GM19035 (cell line): ENCODE measurements at regions not wholly inside any gene's neighbourhood (a gene's known extent, or its start where the extent isn't known, plus 50 kb on each side); places are given as distances from the start of the nearest gene placed in this dataset.

Source experiments
- ATAC-seq: cut with Tn5 transposase; IDR thresholded peaks from one replicate; pipeline ENCODE4 v1.9.1; 2021; ENCODE audit not compliant: unreplicated experiment

DNA sequence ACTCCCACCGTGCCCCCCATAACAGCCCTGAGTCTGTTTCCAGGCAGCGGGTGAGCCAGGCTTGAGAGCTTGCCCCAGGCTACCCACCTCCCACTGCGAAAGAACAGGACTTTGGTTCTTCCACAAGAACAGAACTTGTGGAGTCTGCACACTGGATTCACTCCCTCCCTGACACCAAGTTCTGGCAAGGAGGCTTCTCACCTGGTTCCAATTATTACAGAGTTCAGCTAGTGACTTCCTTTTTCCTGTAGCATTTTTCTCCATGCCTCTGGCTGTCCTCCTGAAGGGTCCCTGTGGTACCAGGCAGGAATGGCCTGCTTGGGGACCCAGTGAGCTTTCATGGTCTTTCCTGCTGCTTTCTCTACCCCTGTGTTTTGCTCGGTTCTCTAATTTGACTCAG, 208.6 kb upstream of the SFRP2 start:
- no peak for ATAC-seq

DNA sequence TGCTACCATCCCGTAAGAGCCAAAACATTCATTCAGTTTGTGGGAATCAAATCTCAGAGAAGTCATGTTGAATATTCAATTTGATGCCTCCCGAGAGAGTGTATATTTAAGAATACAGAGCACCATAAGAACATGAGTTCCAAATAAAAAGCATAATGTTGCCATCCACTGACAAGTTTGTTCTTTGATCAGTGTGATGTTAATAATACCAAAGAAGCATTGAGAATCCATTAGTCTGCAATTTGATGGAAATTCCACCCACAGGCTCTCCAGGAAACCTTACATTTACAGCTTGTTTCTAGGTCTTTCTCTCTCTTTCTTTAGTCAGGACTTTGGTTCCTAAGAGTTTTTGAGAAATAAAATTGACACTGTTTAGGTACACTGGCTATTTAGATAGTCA, 200.6 kb upstream of the SFRP2 start:
- ATAC-seq: no peak

DNA sequence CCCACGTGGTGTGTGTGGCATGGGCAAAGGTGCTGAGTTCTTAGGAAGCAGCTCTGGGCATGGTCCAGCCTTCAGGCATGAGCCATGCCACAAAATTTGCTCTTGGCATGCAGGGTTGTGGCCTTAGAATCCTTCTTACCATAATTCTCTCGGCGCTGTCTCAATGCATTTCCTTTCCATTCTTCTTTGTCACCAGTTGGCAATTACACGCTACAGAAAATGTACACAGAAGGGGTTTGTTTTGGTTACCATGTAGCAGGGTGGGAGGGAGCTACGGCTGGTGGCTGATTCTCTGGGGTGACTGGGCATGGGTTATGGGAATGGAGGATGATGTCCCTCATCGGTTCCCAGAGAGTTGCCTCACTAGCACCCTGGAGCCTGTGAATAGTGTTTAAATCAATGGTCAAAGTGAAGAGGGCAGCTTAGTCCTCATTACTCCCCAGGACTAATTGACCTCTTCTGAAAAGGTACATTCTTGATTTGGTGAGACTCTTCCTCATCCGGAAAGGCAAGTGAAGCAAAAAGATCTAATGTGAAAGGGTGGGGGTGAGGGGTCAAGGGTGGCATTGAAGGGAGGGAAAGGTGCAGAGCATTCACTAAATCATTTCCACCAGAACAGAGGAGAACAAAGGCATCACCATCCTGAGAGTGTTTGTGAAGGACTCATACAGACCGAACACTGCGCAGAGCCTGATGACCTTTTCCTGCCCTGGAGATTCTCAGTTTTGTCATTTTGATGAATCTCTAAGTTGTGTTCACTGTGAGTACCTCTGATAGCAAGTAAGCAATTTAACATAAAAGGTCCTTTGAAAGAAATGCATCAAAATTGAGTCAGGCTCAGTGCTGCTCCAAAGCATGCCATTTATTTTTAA, 199.8 kb upstream of the SFRP2 start:
- ATAC-seq: no peak

DNA sequence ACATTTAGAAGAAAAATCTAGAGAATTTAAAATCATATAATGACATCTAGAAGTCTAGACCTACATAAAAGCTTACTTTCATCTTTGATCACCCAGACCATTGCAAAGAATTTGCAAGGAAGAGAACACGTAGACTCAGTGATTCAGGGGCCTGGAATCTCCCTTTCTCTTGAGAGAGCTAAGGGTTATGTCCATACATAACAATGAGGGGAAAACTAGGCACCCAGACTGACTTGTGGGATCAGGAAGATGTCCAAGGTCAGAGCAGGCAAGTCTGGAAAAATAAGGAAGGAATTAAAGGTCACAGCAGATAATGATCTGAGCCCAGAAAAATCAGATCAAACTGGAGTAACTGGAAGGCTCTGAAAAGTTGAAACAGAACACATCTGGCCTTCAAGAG, 198.4 kb upstream of the SFRP2 start:
- ATAC-seq: no peak

DNA sequence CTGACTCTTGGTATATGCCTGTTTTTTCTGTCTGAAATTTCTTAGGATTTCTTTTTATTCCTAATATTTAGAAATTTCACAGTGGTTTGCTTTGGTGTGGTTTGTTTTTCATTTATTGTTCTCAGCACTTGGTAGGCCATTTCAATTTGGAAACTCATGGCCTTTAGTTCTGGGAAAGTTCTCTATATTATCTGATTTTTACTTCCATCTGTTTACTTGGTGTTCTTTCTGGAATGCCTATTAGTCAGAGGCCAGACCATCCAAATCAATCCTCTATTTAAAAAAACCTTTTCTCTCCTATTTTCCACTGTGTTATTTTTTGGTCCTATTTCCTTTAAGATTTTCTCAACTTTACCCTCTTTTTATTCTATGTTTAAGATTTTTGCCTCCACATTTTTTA, 188.1 kb upstream of the SFRP2 start:
- no peak for ATAC-seq

DNA sequence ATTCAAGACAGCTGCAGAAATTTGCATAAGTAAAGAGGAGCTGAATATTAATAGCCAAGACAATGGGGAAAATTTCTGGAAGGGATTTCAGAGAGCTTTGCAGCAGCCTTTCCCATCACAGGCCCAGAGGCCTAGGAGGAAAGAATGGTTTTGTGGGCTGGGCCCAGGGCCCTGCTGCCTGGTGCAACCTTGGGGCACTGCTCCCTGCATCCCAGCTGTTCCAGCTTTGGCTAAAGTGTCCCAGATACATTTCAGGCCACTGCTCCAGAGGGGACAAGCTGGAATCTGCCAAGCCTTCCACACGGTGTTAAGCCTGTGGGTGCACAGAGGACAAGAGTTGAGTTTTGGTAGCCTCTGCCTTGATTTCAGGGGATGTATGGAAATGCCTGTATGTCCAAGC, 185.6 kb upstream of the SFRP2 start:
- no peak for ATAC-seq

DNA sequence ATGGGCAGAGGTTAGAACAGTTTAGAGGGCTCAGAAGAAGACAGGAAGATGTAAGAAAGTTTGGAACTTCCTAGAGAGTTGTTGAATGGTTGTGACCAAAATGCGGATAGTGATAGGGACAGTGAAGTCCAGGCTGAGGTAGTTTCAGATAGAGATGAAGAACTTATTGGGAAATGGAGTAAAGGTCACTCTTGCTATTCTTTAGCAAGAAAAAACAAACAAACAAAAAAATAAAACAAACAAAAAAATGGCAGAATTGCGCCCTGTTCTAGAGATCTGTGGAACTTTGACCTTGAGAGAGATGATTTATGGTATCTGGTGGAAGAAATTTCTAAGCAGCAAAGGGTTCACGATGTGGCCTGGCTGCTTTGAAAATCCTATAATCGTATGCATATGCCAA, 185.1 kb upstream of the SFRP2 start:
- ATAC-seq: no peak

DNA sequence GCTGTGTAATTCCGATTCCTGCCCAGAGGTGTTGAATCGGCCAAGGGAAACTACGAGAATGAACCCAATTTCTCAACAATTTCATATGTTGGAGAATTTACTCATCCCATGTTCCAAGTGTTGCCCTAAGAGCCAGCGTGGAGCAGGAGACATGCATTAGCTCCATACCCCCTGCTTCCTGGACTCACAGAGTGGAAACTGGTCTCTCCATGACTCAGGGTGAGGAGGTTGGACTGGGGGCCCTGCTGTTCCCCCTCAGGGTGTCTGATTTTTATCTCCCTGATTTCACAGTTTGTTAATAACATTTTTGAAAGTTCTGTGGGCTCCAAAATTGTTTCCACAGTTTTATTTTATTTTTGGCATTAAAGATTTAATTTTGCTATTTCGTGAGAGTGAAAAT, 183.0 kb upstream of the SFRP2 start:
- ATAC-seq: no peak

DNA sequence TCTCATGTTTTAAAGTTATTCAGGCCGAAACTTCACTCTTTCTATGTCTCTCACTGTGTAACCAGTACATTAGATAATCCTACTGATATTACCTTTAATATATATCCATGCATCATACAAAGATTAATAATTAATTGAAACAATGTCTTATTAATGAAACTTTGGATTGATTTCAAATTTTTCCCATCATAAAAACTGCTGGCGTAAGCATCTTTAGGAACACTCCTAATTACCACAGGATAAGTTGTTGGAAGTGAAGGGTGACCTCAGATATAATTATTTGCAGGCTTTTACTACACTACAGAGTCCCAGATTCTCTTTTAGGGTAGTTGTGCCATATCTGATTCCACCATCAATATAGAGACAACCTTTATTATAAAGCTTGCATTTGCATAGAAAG, 181.3 kb upstream of the SFRP2 start:
- ATAC-seq: no peak

DNA sequence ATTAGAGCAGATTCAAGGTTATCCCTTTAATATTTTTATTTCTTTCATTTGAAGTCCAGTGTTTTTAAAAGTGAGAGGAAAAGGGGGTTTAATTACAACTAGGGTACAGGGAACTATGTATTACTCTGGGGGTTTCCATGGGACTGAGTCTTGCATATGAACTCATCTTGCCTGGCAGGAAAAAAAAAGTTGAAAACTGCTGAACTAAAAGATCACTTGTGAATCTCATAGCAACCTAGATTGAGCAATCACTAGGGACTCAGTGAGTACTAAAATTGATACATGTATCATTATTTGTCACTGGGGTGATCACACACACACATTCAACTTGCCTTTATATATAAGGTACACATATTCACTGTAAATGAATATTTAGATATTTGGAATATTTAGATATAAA, 180.7 kb upstream of the SFRP2 start:
- ATAC-seq: no peak

DNA sequence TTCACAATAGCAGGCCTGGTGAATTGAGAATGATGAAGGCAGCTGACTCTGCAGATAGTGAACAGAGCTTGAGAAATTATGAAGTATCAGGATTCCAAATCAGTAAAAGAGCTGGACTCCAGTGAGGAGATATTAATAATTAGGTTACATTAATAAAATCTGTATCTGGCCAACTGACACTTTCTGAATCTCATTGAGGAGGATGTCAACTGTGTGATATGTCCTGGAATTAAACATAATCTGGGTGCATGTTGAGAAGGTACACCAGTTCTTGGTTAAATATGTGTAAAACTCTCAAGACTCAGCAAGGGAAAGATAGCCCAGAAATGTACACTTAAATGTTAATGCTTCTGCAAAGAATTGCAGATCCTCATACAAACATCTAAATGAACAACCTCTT, 177.8 kb upstream of the SFRP2 start:
- ATAC-seq: no peak

DNA sequence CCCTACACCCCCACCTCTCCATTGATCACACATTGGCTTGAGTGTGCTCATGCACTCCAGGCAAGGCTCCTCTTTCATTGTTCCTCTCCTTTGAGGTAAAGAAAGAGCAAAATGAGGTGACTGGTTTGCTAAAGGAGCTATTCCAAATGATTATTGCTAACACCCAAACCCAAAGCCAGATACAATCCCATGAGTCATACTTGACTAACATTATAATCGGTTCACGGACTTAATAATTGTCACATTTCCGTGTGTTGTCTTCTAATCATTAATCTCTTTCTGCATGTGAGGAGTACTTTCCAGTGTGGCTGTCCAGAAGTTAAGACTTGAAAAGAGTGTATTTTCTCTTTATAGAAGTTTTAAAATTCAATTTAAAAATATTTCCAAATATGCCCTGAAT, 174.3 kb upstream of the SFRP2 start:
- ATAC-seq: no peak

DNA sequence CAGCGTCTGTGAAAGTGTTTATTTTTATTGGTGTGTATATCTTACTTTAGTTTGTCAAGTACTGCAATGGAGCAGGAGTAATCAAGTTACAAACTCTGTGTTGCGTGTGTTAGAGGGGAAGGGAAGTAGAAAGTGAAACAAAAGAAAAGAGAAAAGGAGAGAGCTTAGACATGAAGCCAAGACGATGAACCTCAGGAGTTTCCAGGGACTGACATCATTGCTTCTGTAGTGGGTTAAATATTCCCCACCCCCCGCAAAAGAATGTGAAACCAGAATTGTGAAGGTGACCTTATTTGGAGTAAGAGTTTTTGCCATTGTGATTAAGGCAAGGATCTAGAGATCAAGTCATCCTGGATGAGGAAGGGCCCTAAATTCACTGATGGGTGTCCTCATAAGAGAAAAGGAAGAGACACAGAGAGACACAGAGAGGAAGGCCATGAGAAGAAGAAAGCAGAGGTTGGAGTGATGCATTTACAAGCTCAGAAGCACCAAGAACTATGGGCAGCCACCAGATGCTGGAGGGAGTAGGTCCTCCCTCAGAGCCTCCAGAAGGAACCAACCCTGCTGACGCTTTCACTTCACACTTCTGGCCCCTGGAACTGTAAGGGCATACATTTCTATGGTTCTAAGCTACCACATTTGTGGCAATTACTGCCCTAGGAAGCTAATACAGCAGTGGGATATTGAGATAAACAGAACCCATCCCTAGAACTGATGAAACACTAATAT, 173.6 kb upstream of the SFRP2 start:
- ATAC-seq: peak; percentile 49

DNA sequence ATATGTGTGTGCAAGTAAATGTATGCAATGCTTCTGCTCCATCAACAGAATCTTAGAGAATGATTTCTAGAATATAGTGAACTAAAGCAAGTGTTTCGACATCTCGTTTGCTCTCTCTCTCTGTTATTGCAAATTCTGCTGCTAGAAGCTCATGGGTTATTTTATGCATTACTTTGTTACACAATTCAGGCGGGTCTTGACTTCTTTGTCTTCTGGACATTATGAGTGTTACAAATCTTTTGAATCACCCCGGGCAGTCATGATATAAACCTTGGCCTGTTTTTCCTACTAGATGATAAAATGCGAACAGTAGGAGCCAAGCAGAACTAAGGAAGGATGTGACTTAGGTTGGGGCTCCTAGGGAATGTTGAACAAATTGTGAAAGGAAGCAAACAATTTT, 166.4 kb upstream of the SFRP2 start:
- no peak for ATAC-seq

DNA sequence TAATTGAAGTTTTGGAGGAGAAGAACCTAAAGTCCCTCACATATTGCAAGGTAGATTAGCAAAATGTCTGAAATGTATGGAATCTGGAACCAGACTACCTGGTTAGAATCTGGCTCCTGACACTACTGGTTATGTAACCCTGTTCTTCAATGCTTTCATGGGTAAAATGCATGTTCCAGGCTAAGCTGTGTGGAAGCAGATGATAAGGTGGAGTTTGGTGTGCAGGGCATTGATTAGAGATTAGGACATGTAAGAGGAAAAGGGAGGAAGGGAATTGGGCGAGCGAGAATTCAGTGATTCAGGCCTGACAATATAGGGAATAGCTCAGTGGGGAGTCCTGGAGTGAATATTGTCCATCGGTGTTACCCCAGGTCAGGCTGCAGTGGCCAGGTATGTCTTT, 165.8 kb upstream of the SFRP2 start:
- ATAC-seq: no peak

DNA sequence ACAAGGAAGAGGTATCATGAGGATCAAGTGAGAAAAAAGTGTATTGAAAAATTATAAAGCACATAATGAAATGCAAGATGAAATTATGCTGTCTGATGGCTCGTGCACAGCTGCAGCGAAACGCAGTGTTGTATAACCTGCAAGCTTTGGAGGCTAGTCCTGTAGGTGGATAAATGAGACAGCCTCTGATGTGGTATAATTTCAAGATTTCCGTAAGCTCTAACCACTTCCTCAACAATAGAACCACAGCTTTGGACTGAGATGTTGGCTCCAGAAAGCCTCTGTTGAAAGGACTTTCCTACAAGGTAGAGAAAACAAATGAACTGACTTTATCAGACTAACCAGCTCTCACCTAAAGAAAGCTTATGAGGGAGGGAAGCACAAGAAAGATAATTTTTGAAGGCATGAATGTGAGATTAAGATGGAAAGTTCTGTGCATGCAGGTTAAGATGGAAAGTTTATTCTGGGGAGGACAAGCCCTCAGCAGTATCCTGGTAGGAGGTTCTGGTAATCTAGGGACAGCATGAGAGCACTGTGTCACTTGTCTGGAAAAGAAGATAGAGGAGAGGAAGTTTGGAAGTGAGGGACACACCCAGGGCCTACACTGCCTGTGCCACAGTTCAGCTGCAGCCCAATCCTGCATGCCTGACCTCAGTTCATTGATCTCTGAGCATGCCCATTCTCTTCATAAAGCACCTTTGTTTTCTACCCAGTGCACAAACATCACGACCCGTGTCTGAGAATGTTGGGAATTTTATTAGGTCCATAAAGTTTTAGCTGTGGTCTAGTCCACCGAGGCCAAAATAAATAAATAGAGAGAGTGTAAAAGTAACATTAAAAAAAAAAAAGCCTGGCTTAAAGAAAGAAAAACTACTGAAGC, 161.5 kb upstream of the SFRP2 start:
- ATAC-seq: peak; percentile 57

DNA sequence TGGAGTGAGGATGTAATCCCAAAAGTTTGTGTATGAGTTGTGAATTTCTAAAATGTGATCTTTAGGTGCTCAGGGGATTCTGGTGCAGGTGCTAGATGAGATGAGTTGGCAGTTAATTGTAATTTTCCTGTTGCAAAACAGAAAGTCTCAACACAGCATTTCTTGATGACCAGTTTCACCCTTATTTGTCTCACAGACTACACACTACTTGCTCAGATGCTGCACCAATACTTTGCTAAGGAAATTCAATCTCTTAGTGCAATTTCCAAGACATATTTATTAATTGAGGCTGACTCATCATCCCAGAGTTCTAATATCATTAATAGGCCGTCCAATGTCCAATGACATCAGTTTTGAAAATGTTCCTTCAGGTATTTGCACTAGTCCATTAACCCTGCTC, 159.2 kb upstream of the SFRP2 start:
- ATAC-seq: no peak

DNA sequence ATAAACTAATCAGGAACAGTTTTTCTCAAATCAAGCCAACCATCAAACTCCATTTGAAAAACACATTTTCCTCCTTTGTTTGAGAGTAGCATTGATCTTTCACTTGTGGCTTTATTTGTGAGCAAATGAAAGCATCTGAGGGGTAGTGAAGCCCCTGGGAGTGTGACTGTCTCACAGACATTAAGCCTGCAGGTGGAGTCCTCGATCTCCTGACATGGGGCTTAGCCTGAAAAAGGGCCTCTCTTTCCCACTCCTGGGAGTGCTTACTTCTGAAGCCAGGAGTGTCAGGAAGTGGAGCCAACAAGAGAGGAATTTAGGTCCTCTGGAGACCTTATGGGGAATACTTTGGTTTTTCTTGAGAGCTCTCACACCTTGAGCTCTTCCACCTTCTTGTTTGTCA, 158.2 kb upstream of the SFRP2 start:
- no peak for ATAC-seq

DNA sequence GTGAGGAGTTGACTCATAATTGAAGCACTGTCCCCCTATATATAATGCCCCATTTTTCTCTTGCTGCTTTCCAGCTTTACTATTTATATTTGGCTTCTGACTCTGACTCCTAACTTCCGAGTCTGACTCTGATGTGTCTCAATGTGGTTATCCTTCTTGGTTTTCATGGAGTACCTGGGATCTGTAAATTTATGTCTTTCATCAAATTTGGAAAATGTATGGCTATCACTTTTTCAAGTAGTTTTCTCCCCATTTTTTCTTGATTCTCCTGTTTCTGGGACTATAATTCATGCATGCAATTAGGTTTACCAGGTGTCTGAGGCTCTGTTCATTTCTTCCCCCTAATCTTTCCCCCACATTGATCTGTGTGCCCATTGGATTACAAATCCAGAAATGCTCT, 156.8 kb upstream of the SFRP2 start:
- ATAC-seq: no peak

DNA sequence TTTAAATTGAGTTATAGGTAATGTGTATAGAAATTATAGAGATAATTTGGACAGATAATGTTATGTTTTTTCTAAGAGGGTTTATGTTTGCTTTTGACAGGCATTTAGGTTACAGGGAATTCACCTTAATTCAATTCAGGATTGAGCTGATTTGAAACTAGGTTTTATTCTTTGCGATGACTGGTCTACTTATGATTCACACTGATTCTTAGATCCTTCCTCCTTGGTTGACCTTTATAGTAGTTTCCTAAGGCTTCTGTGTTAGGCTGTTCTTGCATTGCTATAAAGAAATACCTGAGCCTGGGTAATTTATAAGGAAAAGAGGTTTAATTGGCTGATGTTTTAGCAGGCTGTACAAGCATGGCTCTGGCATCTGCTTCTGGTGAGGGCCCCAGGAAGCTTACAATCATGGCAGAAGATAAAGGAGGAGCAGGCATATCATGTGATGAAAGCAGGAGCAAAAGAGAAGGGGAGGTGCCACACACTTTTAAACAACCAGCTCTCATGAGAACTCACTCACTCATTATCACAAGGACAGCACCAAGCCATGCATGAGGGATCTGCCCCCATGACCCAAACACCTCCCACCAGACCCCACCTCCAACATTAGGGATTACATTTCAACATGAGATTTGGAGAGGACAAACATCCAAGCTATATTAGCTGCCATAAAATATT, 155.0 kb upstream of the SFRP2 start:
- ATAC-seq: no peak

DNA sequence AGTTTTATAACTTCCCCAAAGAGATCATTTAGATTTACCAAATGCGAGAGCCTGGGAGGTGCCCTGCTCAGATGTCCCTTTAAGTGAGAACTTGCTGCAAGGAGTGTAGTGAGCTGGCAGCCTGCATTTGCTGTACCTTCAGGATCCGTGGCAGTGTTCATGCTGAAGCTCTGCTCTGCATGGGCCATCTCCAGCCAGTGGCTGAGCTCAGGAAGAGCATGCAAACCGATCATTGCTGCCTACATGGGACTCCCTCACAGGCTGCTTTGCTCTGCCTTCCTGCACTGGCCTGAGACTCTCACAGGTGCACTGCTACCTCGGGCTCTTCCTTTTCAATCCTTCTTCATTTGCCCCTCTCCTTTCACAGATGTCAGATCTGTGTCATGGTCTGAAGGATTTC, 152.0 kb upstream of the SFRP2 start:
- ATAC-seq: no peak
